ENCODE measurements at regions not wholly inside any gene's neighbourhood (a gene's known extent, or its start where the extent isn't known, plus 50 kb on each side); places are given as distances from the start of the nearest gene placed in this dataset.

- no peak for TF ChIP-seq TAF1 (IDR thresholded peaks at IDR 0.05; ENCODE audit: borderline replicate concordance, low read depth, low read length)
- TF ChIP-seq USF2 (IDR thresholded peaks at IDR 0.05; ENCODE audit: borderline replicate concordance, low read depth, low read length) = no peak
- no peak for TF ChIP-seq EP300 (IDR thresholded peaks at IDR 0.05; ENCODE audit: borderline replicate concordance in 1 of 2, low read depth in 1 of 2, low read length in 1 of 2)
- TF ChIP-seq, protein P1, sequence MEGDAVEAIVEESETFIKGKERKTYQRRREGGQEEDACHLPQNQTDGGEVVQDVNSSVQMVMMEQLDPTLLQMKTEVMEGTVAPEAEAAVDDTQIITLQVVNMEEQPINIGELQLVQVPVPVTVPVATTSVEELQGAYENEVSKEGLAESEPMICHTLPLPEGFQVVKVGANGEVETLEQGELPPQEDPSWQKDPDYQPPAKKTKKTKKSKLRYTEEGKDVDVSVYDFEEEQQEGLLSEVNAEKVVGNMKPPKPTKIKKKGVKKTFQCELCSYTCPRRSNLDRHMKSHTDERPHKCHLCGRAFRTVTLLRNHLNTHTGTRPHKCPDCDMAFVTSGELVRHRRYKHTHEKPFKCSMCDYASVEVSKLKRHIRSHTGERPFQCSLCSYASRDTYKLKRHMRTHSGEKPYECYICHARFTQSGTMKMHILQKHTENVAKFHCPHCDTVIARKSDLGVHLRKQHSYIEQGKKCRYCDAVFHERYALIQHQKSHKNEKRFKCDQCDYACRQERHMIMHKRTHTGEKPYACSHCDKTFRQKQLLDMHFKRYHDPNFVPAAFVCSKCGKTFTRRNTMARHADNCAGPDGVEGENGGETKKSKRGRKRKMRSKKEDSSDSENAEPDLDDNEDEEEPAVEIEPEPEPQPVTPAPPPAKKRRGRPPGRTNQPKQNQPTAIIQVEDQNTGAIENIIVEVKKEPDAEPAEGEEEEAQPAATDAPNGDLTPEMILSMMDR (IDR thresholded peaks at IDR 0.05) = no peak
- TF ChIP-seq USF1 (IDR thresholded peaks at IDR 0.05; ENCODE audit: borderline replicate concordance, low read depth) = no peak
- TF ChIP-seq EZH2phosphoT487 (IDR thresholded peaks at IDR 0.05; ENCODE audit: borderline replicate concordance, low read depth) = no peak
- no peak for TF ChIP-seq CHD2 (IDR thresholded peaks at IDR 0.05; ENCODE audit: low read length, partially characterized antibody)
Measured at GRCh38 chr16:61435346-61435745, 600.9 kb downstream of the CDH8 start.

Data from SK-N-SH (cell line).